HG03575 (cell line): ENCODE measurements at regions not wholly inside any gene's neighbourhood (a gene's known extent, or its start where the extent isn't known, plus 50 kb on each side); places are given as distances from the start of the nearest gene placed in this dataset.

Source experiments
- ATAC-seq: cut with Tn5 transposase; IDR thresholded peaks from one replicate; pipeline ENCODE4 v1.9.1; 2021; ENCODE audit not compliant: unreplicated experiment, insufficient number of reproducible peaks, low FRiP score; ENCODE audit errors: extremely low read depth

DNA sequence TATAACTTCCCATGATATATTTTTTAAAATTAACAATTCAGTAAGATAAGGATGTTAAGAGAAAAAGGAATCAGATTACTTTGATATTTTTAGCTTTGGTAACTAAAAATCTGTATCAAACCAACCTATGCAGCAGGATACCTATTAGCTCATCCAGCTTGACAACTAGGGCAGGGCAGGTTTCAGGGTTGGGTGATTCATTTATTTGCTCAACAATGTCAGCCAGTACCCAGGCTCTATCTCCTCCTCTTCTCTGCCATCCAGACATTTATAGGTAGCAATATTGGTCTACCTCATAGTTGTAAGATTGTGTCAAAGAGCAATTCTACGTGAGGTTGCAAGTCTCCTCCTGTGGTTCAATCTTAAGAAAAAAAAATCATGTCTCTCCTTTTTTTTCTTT is 421.9 kb downstream of the ANKRD50 start:
- no peak for ATAC-seq

DNA sequence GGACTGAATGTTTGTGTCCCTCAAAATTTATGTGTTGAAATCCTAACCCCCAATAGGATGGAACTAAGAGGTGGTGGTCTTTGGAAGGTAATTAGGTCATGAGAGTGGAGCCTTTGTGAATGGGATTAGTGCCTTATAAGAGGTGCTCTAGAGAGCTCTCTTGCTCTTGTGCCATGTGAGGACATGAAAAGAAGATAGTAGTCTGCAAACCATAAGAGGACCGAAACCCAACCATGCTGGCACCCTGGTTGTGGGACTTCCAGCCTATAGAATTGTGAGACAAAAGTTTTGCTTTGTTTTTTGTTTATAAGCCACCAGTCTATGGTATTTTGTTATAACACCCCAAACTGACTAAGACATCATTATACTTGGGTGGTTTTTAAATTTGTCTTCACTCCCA is 417.1 kb downstream of the ANKRD50 start:
- ATAC-seq, result no peak

DNA sequence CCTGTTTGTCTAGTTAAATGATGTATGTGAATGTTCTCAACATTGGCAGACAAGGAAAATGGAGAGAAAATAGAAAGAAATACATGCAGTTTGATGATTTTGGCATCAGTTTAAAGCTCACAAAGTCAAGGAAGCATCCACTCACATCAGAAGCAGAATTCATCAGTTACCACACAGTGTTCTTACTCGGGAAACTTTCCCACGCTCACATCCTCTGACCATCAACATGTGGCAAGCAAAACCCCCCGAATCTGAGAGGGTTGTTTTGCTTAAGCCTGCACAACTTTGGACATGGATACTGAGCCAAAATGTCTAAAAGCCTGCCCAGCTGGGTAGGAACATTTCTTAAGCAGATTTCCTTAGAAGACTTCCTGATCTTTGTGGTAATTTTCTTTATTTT is 407.6 kb downstream of the ANKRD50 start:
- ATAC-seq, result no peak

DNA sequence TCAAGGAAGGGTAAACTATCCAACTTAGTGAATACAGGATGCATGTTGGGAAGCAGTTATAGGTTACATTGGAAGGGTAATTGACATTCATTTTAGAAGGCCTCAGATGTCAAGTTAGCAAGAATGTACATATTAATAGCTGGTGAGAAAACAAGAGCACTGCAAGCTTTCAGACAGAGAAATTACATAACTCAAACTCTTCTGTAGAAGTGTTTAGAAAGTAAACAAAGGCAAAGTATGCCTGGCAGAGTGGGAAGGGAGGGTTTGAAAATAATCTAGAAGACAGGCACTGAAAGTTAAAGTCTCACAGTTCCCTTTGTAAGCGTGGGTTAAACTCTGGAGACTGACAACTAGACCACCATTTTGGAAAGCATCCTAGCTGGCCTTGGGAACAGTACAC is 406.2 kb downstream of the ANKRD50 start:
- no peak for ATAC-seq

- no peak for ATAC-seq
Measured at GRCh38 chr4:124307143-124307542, 405.4 kb downstream of the ANKRD50 start.

DNA sequence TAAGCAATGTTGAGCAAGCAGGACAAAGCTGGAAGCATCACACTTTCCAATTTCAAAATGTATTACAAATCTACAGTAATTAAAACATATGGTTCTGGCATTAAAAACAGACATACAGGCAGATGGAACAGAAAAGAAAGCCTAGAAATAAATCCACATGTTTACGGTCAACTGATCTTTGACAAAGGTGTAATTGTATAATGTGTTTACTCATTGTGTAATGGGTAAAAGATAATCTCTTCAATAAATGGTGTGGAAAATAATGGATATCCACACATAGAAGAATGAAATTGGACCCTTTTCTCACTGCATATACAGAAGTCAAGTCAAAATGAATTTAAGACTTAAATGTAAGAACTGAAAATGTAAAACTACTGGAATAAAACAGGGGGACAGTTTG is 394.2 kb downstream of the ANKRD50 start:
- ATAC-seq, result no peak

GRCh38 chr4:124321364-124321763 is 391.2 kb downstream of the ANKRD50 start:
- ATAC-seq, result no peak

DNA sequence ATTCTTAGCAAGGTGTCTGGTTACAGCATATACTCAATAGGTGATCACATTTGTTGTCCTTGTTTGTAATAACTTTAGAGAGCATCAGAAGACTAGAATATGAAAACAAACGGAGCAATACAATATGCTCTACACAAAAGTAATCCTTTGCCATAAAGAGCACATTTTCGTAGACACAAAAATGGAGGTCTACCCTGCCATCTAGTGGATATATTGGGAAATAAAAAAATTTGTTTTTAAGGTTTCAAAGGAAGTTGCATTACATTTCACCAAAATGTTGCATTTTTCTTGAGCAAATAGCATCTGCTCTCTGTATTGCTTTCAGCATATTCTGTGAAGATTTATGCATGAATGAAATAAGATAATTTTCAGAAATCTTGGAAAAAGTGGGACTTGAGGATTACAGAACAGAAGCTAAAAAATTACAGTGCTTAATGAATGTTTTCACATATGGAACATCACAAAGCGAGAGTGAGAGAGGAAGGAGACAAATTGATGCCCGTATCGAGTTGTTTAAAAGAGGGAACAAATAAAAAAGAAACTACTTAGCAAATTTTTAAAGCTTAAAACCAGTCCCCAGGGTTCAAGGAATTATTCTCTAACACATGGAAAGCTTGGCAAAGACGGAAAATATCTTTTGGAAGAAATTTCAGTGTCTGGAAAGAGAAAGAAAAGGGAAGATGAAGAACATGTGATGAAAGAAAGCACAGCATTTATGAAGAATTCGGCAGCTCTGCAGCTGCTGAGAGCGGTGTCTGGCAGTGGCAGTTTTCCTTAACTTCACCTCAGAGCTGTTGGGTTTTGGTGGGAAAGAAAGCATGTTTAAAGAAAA is 390.1 kb downstream of the ANKRD50 start:
- no peak for ATAC-seq

GRCh38 chr4:124325690-124326089 is 386.8 kb downstream of the ANKRD50 start:
- ATAC-seq, result no peak

- ATAC-seq, result no peak
Measured at GRCh38 chr4:124329134-124329533, 383.4 kb downstream of the ANKRD50 start.

DNA sequence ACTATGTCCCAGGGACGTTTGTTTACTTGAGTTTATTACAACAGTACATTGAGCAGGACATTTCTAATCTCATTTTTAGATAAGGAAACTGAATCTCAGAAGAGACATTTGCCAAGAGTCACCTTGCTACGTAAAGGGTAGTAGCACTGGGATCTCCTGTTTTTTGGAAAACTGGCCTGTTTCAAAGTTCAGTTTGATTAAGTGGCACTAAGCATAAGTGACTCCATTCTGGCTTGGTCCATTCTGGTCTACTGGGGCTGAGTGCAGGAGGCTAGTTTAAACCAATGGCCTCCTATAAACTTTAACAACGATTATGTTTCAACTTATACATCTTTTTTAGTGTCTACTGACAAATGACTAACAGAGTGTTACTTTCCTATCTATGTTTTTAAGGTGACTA is 382.5 kb downstream of the ANKRD50 start:
- no peak for ATAC-seq

- ATAC-seq, result no peak
Measured at GRCh38 chr4:124331781-124332180, 380.8 kb downstream of the ANKRD50 start.

- ATAC-seq, result no peak
Measured at GRCh38 chr4:124333466-124333865, 379.1 kb downstream of the ANKRD50 start.

DNA sequence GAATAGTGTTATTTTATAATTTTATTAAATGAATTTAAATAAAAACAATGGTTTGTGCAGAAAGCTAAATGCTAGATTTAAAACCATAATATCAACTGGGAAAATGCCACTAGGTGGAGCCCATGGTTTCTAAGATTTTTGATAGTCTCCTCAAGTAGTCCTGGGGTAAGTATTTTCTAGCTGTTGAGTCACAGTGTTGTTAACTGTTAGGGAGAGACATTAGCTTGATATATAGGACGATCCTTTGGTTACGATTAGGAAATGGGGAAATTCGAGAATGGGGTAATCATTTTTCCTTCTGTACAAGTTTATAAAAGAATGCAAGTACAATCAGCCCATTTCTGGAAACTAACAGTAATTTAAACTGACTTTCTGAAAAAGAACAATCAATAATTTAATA is 378.4 kb downstream of the ANKRD50 start:
- ATAC-seq, result no peak

GRCh38 chr4:124337874-124338273 is 374.7 kb downstream of the ANKRD50 start:
- no peak for ATAC-seq

- no peak for ATAC-seq
Measured at GRCh38 chr4:124343661-124344171, 368.8 kb downstream of the ANKRD50 start.

- ATAC-seq, result no peak
Measured at GRCh38 chr4:124372916-124373315, 339.6 kb downstream of the ANKRD50 start.

GRCh38 chr4:124386163-124386562 is 326.4 kb downstream of the ANKRD50 start:
- ATAC-seq, result no peak

DNA sequence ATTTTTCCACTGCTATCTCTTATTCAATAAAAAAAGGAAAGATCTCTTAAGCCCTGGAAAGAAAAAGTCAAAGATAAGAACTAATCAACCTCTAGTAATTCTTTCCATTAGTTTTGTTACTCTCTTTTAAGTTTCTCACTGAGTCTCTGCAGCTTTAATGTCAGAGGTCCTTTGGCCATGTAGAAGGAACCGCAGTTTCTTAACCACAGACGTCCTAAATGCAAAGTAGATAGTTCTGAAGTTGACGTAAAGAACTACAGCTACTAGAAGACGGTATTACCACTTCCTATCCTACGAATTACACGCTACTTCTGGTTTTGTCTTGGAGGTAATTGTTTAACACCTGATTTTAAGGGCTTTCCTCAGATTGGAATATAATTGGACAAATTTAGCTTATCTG is 325.9 kb downstream of the ANKRD50 start:
- no peak for ATAC-seq

- ATAC-seq, result no peak
Measured at GRCh38 chr4:124389591-124389990, 322.9 kb downstream of the ANKRD50 start.

DNA sequence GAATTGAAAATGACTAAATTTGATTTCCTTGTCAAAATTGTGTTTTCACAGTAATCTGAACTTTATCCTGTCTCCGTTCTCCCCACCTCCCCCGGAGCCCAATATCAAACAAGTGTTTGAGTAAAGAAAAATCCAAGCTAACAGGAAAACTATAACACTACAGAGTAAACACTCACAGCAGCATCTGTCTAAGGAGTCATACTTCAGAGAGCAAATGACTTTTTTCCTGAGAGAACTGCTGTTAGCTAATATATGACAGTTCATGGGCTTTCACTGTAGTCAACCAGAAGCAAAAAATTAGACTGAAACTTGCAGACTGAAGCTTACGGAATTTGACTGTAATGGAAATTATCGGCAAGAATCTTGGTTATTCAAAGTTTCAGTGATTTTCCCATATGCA is 321.7 kb downstream of the ANKRD50 start:
- ATAC-seq, result no peak
